ENCODE measurements at regions not wholly inside any gene's neighbourhood (a gene's known extent, or its start where the extent isn't known, plus 50 kb on each side); places are given as distances from the start of the nearest gene placed in this dataset.

GRCh38 chr1:79688932-79689331, 682.4 kb upstream of the ADGRL4 start:
- no peaks in the 10 kb centered on the region for H3K4me1 Mint-ChIP-seq (ENCODE audit: low read depth)
- DNase-seq (ENCODE audit: low spot score), result no peak
- intact Hi-C loops (cut with micrococcal nuclease), result no loop called here
- no peak overlapping the region for H3K27ac Mint-ChIP-seq
- H3K4me3 Mint-ChIP-seq (ENCODE audit: low read depth), result no peak overlapping the region
- H3K36me3 Mint-ChIP-seq (ENCODE audit: low read depth), result no peaks in the 10 kb centered on the region
- H3K9me3 Mint-ChIP-seq, result peaks cover 16% of the 10 kb centered on the region
- no peaks in the 10 kb centered on the region for H3K27me3 Mint-ChIP-seq (ENCODE audit: low read depth)

- Mint-ChIP-seq H3K27me3 (ENCODE audit: low read depth) (no peaks in the 10 kb centered on the region), H3K9me3 (peaks cover 33% of the 10 kb centered on the region), H3K4me3 (ENCODE audit: low read depth) (no peak overlapping the region), H3K27ac (no peak overlapping the region), H3K36me3 (ENCODE audit: low read depth) (no peaks in the 10 kb centered on the region), H3K4me1 (ENCODE audit: low read depth) (no peaks in the 10 kb centered on the region)
- intact Hi-C loops (cut with micrococcal nuclease), result no loop called here
- DNase-seq (ENCODE audit: low spot score), result no peak
Measured at GRCh38 chr1:79683420-79683819, 676.9 kb upstream of the ADGRL4 start.

- DNase-seq (ENCODE audit: low spot score), result no peak
- no peaks in the 10 kb centered on the region for H3K4me1 Mint-ChIP-seq (ENCODE audit: low read depth)
- H3K9me3 Mint-ChIP-seq, result peaks cover 34% of the 10 kb centered on the region
- intact Hi-C loops (cut with micrococcal nuclease), result no loop called here
- H3K27ac Mint-ChIP-seq, result no peak overlapping the region
- no peaks in the 10 kb centered on the region for H3K27me3 Mint-ChIP-seq (ENCODE audit: low read depth)
- H3K36me3 Mint-ChIP-seq (ENCODE audit: low read depth), result no peaks in the 10 kb centered on the region
- no peak overlapping the region for H3K4me3 Mint-ChIP-seq (ENCODE audit: low read depth)
Measured at GRCh38 chr1:79682478-79682877, 675.9 kb upstream of the ADGRL4 start.

- H3K4me3 Mint-ChIP-seq (ENCODE audit: low read depth), result no peak overlapping the region
- peaks cover 30% of the 10 kb centered on the region for H3K9me3 Mint-ChIP-seq
- DNase-seq (ENCODE audit: low spot score), result no peak
- intact Hi-C loops (cut with micrococcal nuclease), result no loop called here
- H3K36me3 Mint-ChIP-seq (ENCODE audit: low read depth), result no peaks in the 10 kb centered on the region
- H3K4me1 Mint-ChIP-seq (ENCODE audit: low read depth), result no peaks in the 10 kb centered on the region
- H3K27me3 Mint-ChIP-seq (ENCODE audit: low read depth), result no peaks in the 10 kb centered on the region
- H3K27ac Mint-ChIP-seq, result no peak overlapping the region
Measured at GRCh38 chr1:79681382-79681781, 674.9 kb upstream of the ADGRL4 start.

GRCh38 chr1:79679916-79680315, 673.4 kb upstream of the ADGRL4 start:
- intact Hi-C loops (cut with micrococcal nuclease), result no loop called here
- Mint-ChIP-seq H3K4me1 (ENCODE audit: low read depth) (no peaks in the 10 kb centered on the region), H3K27ac (no peak overlapping the region), H3K4me3 (ENCODE audit: low read depth) (no peak overlapping the region), H3K36me3 (ENCODE audit: low read depth) (no peaks in the 10 kb centered on the region), H3K9me3 (peaks cover 27% of the 10 kb centered on the region), H3K27me3 (ENCODE audit: low read depth) (no peaks in the 10 kb centered on the region)
- no peak for DNase-seq (ENCODE audit: low spot score)

- Mint-ChIP-seq H3K36me3 (ENCODE audit: low read depth) (no peaks in the 10 kb centered on the region), H3K4me3 (ENCODE audit: low read depth) (no peak overlapping the region), H3K27ac (no peak overlapping the region), H3K27me3 (ENCODE audit: low read depth) (no peaks in the 10 kb centered on the region), H3K4me1 (ENCODE audit: low read depth) (no peaks in the 10 kb centered on the region), H3K9me3 (peaks cover 4% of the 10 kb centered on the region)
- intact Hi-C loops (cut with micrococcal nuclease), result no loop called here
- DNase-seq (ENCODE audit: low spot score), result no peak
Measured at GRCh38 chr1:79667848-79668696, 661.5 kb upstream of the ADGRL4 start.

- H3K4me1 Mint-ChIP-seq (ENCODE audit: low read depth), result no peaks in the 10 kb centered on the region
- H3K4me3 Mint-ChIP-seq (ENCODE audit: low read depth), result no peak overlapping the region
- no peaks in the 10 kb centered on the region for H3K36me3 Mint-ChIP-seq (ENCODE audit: low read depth)
- no peak for DNase-seq (ENCODE audit: low spot score)
- intact Hi-C loops (cut with micrococcal nuclease), result no loop called here
- peaks cover 4% of the 10 kb centered on the region for H3K9me3 Mint-ChIP-seq
- H3K27ac Mint-ChIP-seq, result no peak overlapping the region
- H3K27me3 Mint-ChIP-seq (ENCODE audit: low read depth), result no peaks in the 10 kb centered on the region
Measured at GRCh38 chr1:79667166-79667565, 660.6 kb upstream of the ADGRL4 start.

- Mint-ChIP-seq H3K27me3 (ENCODE audit: low read depth) (no peaks in the 10 kb centered on the region), H3K9me3 (peaks cover 4% of the 10 kb centered on the region), H3K27ac (no peak overlapping the region), H3K36me3 (ENCODE audit: low read depth) (no peaks in the 10 kb centered on the region), H3K4me1 (ENCODE audit: low read depth) (no peaks in the 10 kb centered on the region), H3K4me3 (ENCODE audit: low read depth) (no peak overlapping the region)
- no peak for DNase-seq (ENCODE audit: low spot score)
- intact Hi-C loops (cut with micrococcal nuclease), result no loop called here
Measured at GRCh38 chr1:79663916-79664315, 657.4 kb upstream of the ADGRL4 start.

GRCh38 chr1:79662596-79662995, 656.1 kb upstream of the ADGRL4 start:
- H3K4me1 Mint-ChIP-seq (ENCODE audit: low read depth), result no peaks in the 10 kb centered on the region
- no peaks in the 10 kb centered on the region for H3K9me3 Mint-ChIP-seq
- intact Hi-C loops (cut with micrococcal nuclease), result no loop called here
- no peaks in the 10 kb centered on the region for H3K36me3 Mint-ChIP-seq (ENCODE audit: low read depth)
- no peak overlapping the region for H3K27ac Mint-ChIP-seq
- no peak overlapping the region for H3K4me3 Mint-ChIP-seq (ENCODE audit: low read depth)
- no peaks in the 10 kb centered on the region for H3K27me3 Mint-ChIP-seq (ENCODE audit: low read depth)
- no peak for DNase-seq (ENCODE audit: low spot score)

- Mint-ChIP-seq H3K9me3 (no peaks in the 10 kb centered on the region), H3K27me3 (ENCODE audit: low read depth) (no peaks in the 10 kb centered on the region), H3K36me3 (ENCODE audit: low read depth) (no peaks in the 10 kb centered on the region), H3K27ac (no peak overlapping the region), H3K4me1 (ENCODE audit: low read depth) (no peaks in the 10 kb centered on the region), H3K4me3 (ENCODE audit: low read depth) (no peak overlapping the region)
- intact Hi-C loops (cut with micrococcal nuclease), result no loop called here
- no peak for DNase-seq (ENCODE audit: low spot score)
Measured at GRCh38 chr1:79660129-79660528, 653.6 kb upstream of the ADGRL4 start.

- Mint-ChIP-seq H3K27me3 (ENCODE audit: low read depth) (no peaks in the 10 kb centered on the region), H3K9me3 (no peaks in the 10 kb centered on the region), H3K4me1 (ENCODE audit: low read depth) (no peaks in the 10 kb centered on the region), H3K4me3 (ENCODE audit: low read depth) (no peak overlapping the region), H3K36me3 (ENCODE audit: low read depth) (no peaks in the 10 kb centered on the region), H3K27ac (no peak overlapping the region)
- no peak for DNase-seq (ENCODE audit: low spot score)
- intact Hi-C loops (cut with micrococcal nuclease), result no loop called here
Measured at GRCh38 chr1:79657951-79658658, 651.6 kb upstream of the ADGRL4 start.

- Mint-ChIP-seq H3K27me3 (ENCODE audit: low read depth) (no peaks in the 10 kb centered on the region), H3K4me3 (ENCODE audit: low read depth) (no peak overlapping the region), H3K4me1 (ENCODE audit: low read depth) (no peaks in the 10 kb centered on the region), H3K27ac (no peak overlapping the region), H3K36me3 (ENCODE audit: low read depth) (no peaks in the 10 kb centered on the region), H3K9me3 (no peaks in the 10 kb centered on the region)
- no peak for DNase-seq (ENCODE audit: low spot score)
- intact Hi-C loops (cut with micrococcal nuclease), result no loop called here
Measured at GRCh38 chr1:79655876-79656275, 649.3 kb upstream of the ADGRL4 start.

GRCh38 chr1:79652426-79652825, 645.9 kb upstream of the ADGRL4 start:
- intact Hi-C loops (cut with micrococcal nuclease), result no loop called here
- no peak overlapping the region for H3K27ac Mint-ChIP-seq
- H3K27me3 Mint-ChIP-seq (ENCODE audit: low read depth), result no peaks in the 10 kb centered on the region
- H3K4me1 Mint-ChIP-seq (ENCODE audit: low read depth), result no peaks in the 10 kb centered on the region
- DNase-seq (ENCODE audit: low spot score), result no peak
- H3K36me3 Mint-ChIP-seq (ENCODE audit: low read depth), result no peaks in the 10 kb centered on the region
- no peak overlapping the region for H3K4me3 Mint-ChIP-seq (ENCODE audit: low read depth)
- H3K9me3 Mint-ChIP-seq, result peaks cover 9% of the 10 kb centered on the region

All from activated T-helper 2 cell treated with anti-CD3 and anti-CD28 coated beads, Interferon-gamma antibody, Interleukin-2, Interleukin-4, amounts not matched to agents 10 μg/mL and 5 μg/mL and 100 μg/mL, durations not matched to agents 14 hours and 24 hours and 36 hours (primary cell).